ENCODE measurements at regions not wholly inside any gene's neighbourhood (a gene's known extent, or its start where the extent isn't known, plus 50 kb on each side); places are given as distances from the start of the nearest gene placed in this dataset.
"Not testable (repeated sequence)": the region's sequence is repeated elsewhere in the genome, so short reads cannot be mapped to it uniquely, and the experiment has no call there.

DNA sequence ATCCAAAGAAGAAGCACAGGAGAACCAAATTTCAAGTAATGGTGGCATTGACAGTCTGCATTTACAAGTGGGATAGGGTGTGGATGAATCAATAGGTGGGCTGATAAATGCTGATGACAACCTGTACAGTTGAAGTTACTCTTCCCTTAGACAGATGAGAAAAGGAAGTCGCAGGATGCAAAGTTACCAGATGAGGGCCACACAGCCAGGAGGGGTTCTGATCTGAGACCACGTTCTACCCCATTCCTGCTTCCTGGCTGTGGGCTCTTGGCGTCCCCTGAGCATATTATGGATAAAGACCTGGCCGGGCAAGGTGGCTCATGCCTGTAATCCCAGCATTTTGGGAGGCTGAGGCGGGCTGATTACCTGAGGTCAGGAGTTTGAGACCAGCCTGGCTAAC, 104.6 kb downstream of the EOMES start:
- H3K36me3 Mint-ChIP-seq (ENCODE audit: low read depth), result peaks cover 7% of the 10 kb centered on the region
- no peak overlapping the region for H3K4me3 Mint-ChIP-seq
- no peaks in the 10 kb centered on the region for H3K4me1 Mint-ChIP-seq (ENCODE audit: low read depth)
- H3K9me3 Mint-ChIP-seq, result peaks cover 17% of the 10 kb centered on the region
- H3K27me3 Mint-ChIP-seq (ENCODE audit: low read depth), result no peaks in the 10 kb centered on the region
- H3K27ac Mint-ChIP-seq, result no peak overlapping the region
- no peak for DNase-seq (ENCODE audit: low spot score)

DNA sequence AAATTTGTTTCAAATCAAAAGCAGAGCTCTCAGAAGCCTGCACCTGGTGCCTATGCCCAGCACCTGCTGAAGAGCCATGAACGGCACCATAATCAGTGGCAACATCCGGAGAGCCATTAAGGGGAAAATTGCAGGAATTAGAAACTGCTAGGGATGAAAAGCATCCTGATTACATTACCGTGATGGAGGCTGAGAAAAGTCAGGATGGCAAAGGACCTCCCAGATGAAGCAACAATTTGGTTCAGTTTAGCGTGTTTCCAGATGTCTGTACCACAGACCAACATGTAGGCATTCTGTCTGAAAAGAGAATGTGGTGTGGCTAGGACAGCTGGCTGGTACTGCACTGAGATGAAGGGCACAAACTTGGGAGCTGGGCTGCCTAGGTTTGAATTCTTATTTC, 106.1 kb downstream of the EOMES start:
- H3K4me3 Mint-ChIP-seq, result no peak overlapping the region
- peaks cover 17% of the 10 kb centered on the region for H3K9me3 Mint-ChIP-seq

GRCh38 chr3:27615555-27615954, 106.6 kb downstream of the EOMES start:
- Mint-ChIP-seq H3K27me3 (ENCODE audit: low read depth) (no peaks in the 10 kb centered on the region), H3K4me3 (no peak overlapping the region), H3K9me3 (peaks cover 17% of the 10 kb centered on the region)

More for the DNA sequence above, 106.1 kb downstream of the EOMES start:
- DNase-seq (ENCODE audit: low spot score), result no peak
- H3K4me1 Mint-ChIP-seq (ENCODE audit: low read depth), result peaks cover under 1% of the 10 kb centered on the region
- H3K27me3 Mint-ChIP-seq (ENCODE audit: low read depth), result no peaks in the 10 kb centered on the region
- no peak overlapping the region for H3K27ac Mint-ChIP-seq
- H3K36me3 Mint-ChIP-seq (ENCODE audit: low read depth), result peaks cover 7% of the 10 kb centered on the region

GRCh38 chr3:27614592-27614991, 107.5 kb downstream of the EOMES start:
- H3K27me3 Mint-ChIP-seq (ENCODE audit: low read depth), result no peaks in the 10 kb centered on the region
- H3K4me1 Mint-ChIP-seq (ENCODE audit: low read depth), result peaks cover 2% of the 10 kb centered on the region
- H3K36me3 Mint-ChIP-seq (ENCODE audit: low read depth), result peaks cover 7% of the 10 kb centered on the region
- H3K9me3 Mint-ChIP-seq, result peaks cover 17% of the 10 kb centered on the region
- H3K27ac Mint-ChIP-seq, result no peak overlapping the region
- DNase-seq (ENCODE audit: low spot score), result no peak
- H3K4me3 Mint-ChIP-seq, result no peak overlapping the region

More at GRCh38 chr3:27615555-27615954, 106.6 kb downstream of the EOMES start:
- Mint-ChIP-seq H3K27ac (no peak overlapping the region), H3K36me3 (ENCODE audit: low read depth) (peaks cover 7% of the 10 kb centered on the region), H3K4me1 (ENCODE audit: low read depth) (peaks cover 2% of the 10 kb centered on the region)
- no peak for DNase-seq (ENCODE audit: low spot score)

DNA sequence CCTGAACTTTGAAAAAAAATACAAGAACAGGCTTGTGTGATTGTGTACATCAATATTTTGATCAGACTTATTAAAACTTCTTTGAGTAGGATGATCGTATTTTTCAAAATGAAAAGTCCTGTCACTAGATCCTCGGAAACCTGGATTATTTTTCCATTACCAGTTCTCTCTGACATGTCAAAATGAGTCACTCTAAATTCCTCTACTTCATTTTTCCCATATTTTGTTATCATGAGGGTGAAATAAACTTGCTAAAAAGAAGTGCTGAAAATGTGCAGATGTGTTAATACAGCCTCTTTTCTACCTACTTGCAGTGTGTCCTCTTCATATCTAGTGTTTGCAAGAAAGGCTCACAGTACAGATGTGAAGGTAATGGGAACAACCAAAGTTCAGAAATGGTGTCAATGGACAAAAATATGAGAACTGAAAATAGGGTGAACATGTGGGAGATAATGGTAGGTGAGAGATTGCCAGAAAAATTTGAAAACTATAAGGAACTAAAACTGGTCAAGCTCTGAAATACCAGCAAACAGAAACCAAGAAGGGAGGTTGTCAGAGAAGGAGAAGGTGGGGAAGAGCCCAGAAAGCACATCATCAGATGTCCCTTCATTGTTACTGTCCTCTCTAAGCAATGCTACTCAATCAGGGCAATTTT, 108.2 kb downstream of the EOMES start:
- H3K36me3 Mint-ChIP-seq (ENCODE audit: low read depth), result peaks cover 7% of the 10 kb centered on the region
- DNase-seq (ENCODE audit: low spot score), result no peak
- peaks cover 2% of the 10 kb centered on the region for H3K4me1 Mint-ChIP-seq (ENCODE audit: low read depth)
- peaks cover 17% of the 10 kb centered on the region for H3K9me3 Mint-ChIP-seq
- H3K4me3 Mint-ChIP-seq, result no peak overlapping the region
- H3K27me3 Mint-ChIP-seq (ENCODE audit: low read depth), result no peaks in the 10 kb centered on the region
- H3K27ac Mint-ChIP-seq, result no peak overlapping the region

GRCh38 chr3:27610800-27611525, 111.2 kb downstream of the EOMES start:
- DNase-seq (ENCODE audit: low spot score), result no peak
- no peaks in the 10 kb centered on the region for H3K27me3 Mint-ChIP-seq (ENCODE audit: low read depth)
- peaks cover 2% of the 10 kb centered on the region for H3K4me1 Mint-ChIP-seq (ENCODE audit: low read depth)
- H3K36me3 Mint-ChIP-seq (ENCODE audit: low read depth), result peaks cover 7% of the 10 kb centered on the region
- H3K9me3 Mint-ChIP-seq, result peaks cover 17% of the 10 kb centered on the region
- H3K4me3 Mint-ChIP-seq, result no peak overlapping the region
- no peak overlapping the region for H3K27ac Mint-ChIP-seq

DNA sequence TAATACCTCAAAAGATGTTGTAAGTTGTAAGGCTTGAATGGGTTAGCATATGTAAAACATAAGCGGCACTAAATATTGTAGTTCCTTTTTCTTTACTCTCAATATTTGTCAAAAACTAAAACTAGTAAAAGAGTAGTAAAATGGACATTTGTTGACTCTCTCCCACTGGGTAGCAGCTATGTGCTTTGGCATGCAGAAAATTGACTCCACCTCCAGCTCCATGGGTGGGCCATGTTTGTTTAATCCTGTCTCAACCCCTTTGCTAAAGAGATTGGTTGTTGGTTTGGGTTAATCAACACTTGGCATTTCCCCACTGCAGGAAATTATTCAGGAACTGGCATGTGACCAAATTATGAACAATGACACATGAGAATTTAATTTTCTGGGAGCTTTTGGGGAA, 114.8 kb downstream of the EOMES start:
- no peak overlapping the region for H3K27ac Mint-ChIP-seq
- no peaks in the 10 kb centered on the region for H3K27me3 Mint-ChIP-seq (ENCODE audit: low read depth)
- H3K4me1 Mint-ChIP-seq (ENCODE audit: low read depth), result peaks cover 2% of the 10 kb centered on the region
- peaks cover under 1% of the 10 kb centered on the region for H3K36me3 Mint-ChIP-seq (ENCODE audit: low read depth)
- H3K4me3 Mint-ChIP-seq, result no peak overlapping the region
- H3K9me3 Mint-ChIP-seq, result no peaks in the 10 kb centered on the region
- no peak for DNase-seq (ENCODE audit: low spot score)

DNA sequence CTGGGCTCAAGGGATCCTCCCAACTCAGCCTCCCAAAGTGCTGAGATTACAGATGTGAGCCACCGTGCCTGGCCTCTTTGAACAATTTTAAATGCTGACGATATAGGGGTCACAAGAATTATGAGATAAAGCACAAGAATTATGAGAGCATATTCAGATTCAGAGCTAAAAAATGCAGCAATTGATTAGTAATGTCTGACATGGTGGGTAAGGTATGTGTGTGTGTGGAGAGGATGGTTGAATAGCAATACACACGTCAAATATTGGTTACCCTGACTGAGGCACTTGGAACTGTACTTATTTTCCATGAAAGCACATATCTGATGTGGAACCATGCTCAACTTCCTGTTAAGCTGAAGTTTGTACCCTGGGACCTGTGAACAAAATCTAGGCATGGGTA, 115.6 kb downstream of the EOMES start:
- H3K9me3 Mint-ChIP-seq, result no peaks in the 10 kb centered on the region
- no peak overlapping the region for H3K27ac Mint-ChIP-seq
- no peak for DNase-seq (ENCODE audit: low spot score)
- no peak overlapping the region for H3K4me3 Mint-ChIP-seq
- no peaks in the 10 kb centered on the region for H3K27me3 Mint-ChIP-seq (ENCODE audit: low read depth)
- H3K4me1 Mint-ChIP-seq (ENCODE audit: low read depth), result peaks cover 2% of the 10 kb centered on the region
- peaks cover 6% of the 10 kb centered on the region for H3K36me3 Mint-ChIP-seq (ENCODE audit: low read depth)

- H3K36me3 Mint-ChIP-seq (ENCODE audit: low read depth); H3K27me3 Mint-ChIP-seq (ENCODE audit: low read depth); DNase-seq (ENCODE audit: low spot score); H3K4me3 Mint-ChIP-seq; H3K9me3 Mint-ChIP-seq; H3K4me1 Mint-ChIP-seq (ENCODE audit: low read depth); H3K27ac Mint-ChIP-seq: not testable (repeated sequence)
Measured at GRCh38 chr3:27601311-27601710, 117.1 kb upstream of the SLC4A7 start.

DNA sequence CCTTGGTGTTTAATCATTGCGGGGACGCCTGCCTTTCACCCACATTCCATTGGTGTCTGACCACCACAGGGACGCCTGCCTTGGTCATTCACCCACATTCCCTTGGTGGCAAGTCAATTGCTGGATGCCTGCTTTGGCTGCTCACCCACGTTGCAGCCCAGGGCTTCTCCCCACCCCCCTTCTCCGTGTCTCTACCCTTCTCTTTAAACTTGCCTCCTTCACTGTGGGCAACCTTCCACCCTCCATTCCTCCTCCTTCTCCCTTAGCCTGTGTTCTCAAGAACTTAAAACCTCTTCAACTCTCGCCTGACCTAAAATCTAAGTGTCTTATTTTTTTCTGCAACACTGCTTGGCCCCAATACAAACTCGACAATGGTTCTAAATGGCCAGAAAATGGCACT, 115.6 kb upstream of the SLC4A7 start:
- H3K27ac Mint-ChIP-seq; H3K4me3 Mint-ChIP-seq; DNase-seq (ENCODE audit: low spot score); H3K27me3 Mint-ChIP-seq (ENCODE audit: low read depth); H3K9me3 Mint-ChIP-seq; H3K36me3 Mint-ChIP-seq (ENCODE audit: low read depth): not testable (repeated sequence)
- H3K4me1 Mint-ChIP-seq (ENCODE audit: low read depth), result peaks cover 14% of the 10 kb centered on the region

GRCh38 chr3:27596921-27597320, 112.7 kb upstream of the SLC4A7 start:
- Mint-ChIP-seq H3K27ac (no peak overlapping the region), H3K36me3 (ENCODE audit: low read depth) (peaks cover 2% of the 10 kb centered on the region), H3K9me3 (no peaks in the 10 kb centered on the region), H3K4me3 (no peak overlapping the region), H3K4me1 (ENCODE audit: low read depth) (peaks cover 22% of the 10 kb centered on the region), H3K27me3 (ENCODE audit: low read depth) (no peaks in the 10 kb centered on the region)
- no peak for DNase-seq (ENCODE audit: low spot score)

DNA sequence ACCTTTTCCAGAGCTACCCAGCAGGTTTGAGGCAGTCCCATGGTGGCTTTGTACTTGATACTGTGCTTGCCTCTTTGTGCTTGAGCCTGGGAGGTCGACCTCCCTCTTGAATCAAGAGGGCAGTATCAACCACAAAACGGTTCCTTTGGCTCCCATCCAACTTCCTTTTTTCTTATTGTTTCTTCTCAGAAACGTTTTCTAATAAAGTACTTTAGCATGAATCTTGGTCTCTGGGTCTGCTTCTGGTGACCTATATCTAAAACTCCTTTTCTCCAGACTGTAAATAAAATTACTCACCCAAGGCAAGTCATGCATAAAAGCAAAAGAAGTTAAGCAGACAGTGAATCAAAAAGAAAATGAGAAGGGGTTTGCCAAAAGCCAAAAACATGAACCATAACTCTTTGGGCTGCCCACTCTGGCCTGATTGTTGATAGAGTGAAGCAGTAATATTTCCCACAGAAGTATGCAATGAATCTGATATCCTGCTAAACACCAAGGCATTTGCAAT, 112.2 kb upstream of the SLC4A7 start:
- Mint-ChIP-seq H3K4me1 (ENCODE audit: low read depth) (peaks cover 27% of the 10 kb centered on the region), H3K27me3 (ENCODE audit: low read depth) (no peaks in the 10 kb centered on the region), H3K9me3 (no peaks in the 10 kb centered on the region), H3K36me3 (ENCODE audit: low read depth) (peaks cover 3% of the 10 kb centered on the region), H3K4me3 (no peak overlapping the region), H3K27ac (no peak overlapping the region)
- DNase-seq (ENCODE audit: low spot score), result peak; percentile 14

GRCh38 chr3:27594096-27594690, 110.0 kb upstream of the SLC4A7 start:
- H3K9me3 Mint-ChIP-seq, result no peaks in the 10 kb centered on the region
- peaks cover 5% of the 10 kb centered on the region for H3K36me3 Mint-ChIP-seq (ENCODE audit: low read depth)
- H3K4me1 Mint-ChIP-seq (ENCODE audit: low read depth), result peaks cover 45% of the 10 kb centered on the region
- H3K27me3 Mint-ChIP-seq (ENCODE audit: low read depth), result no peaks in the 10 kb centered on the region
- no peak overlapping the region for H3K4me3 Mint-ChIP-seq
- no peak for DNase-seq (ENCODE audit: low spot score)
- no peak overlapping the region for H3K27ac Mint-ChIP-seq

GRCh38 chr3:27593173-27593572, 109.0 kb upstream of the SLC4A7 start:
- no peak overlapping the region for H3K27ac Mint-ChIP-seq
- no peak for DNase-seq (ENCODE audit: low spot score)
- H3K4me1 Mint-ChIP-seq (ENCODE audit: low read depth), result peaks cover 45% of the 10 kb centered on the region
- no peaks in the 10 kb centered on the region for H3K27me3 Mint-ChIP-seq (ENCODE audit: low read depth)
- peaks cover 5% of the 10 kb centered on the region for H3K36me3 Mint-ChIP-seq (ENCODE audit: low read depth)
- H3K4me3 Mint-ChIP-seq, result no peak overlapping the region
- H3K9me3 Mint-ChIP-seq, result no peaks in the 10 kb centered on the region
